Right atrium auricular region (tissue), 2 donors: ENCODE measurements at regions not wholly inside any gene's neighbourhood (a gene's known extent, or its start where the extent isn't known, plus 50 kb on each side); places are given as distances from the start of the nearest gene placed in this dataset.

Experiments
- DNase-seq: peaks from one replicate; pipeline ENCODE4 v3.0.0-alpha.2; 2019; ENCODE audit warnings: low spot score
- H3K27ac ChIP-seq, 2 donors: fragments of 200-600 bp; sonication (generic); 1 replicate in 1 of 2; 2 replicates in 1 of 2; pipeline ENCODE4 v1.5.1; 2016 to 2019
- H3K27me3 ChIP-seq, 2 donors: fragments of 200-600 bp; sonication (generic); one replicate each; pipeline versions ENCODE4 v1.5.1 to v1.6.0; 2017 to 2019
- H3K36me3 ChIP-seq: fragments of 200-600 bp; sonication (generic); one replicate; pipeline ENCODE4 v1.5.1; 2016
- H3K4me1 ChIP-seq, 2 donors: fragments of 200-600 bp; sonication (generic); one replicate each; pipeline versions ENCODE4 v1.5.1 to v1.6.0; 2017 to 2019
- H3K4me3 ChIP-seq, 2 donors: fragments of 200-600 bp; sonication (generic); 1 replicate in 1 of 2; 2 replicates in 1 of 2; pipeline ENCODE4 v1.5.1; 2017 to 2019; ENCODE audit warnings: mild to moderate bottlenecking in 1 of 2, moderate library complexity in 1 of 2
- H3K9me3 ChIP-seq, 2 donors: fragments of 200-600 bp; sonication (generic); one replicate each; pipeline ENCODE4 v1.5.1; 2019
- TF ChIP-seq, protein P1 (sequence below), 2 donors: fragments of 200-600 bp; sonication (generic); IDR thresholded peaks; one replicate each; pipeline ENCODE4 v1.5.1; 2019; ENCODE audit warnings: antibody characterized with exemption in 2 of 2

DNA sequence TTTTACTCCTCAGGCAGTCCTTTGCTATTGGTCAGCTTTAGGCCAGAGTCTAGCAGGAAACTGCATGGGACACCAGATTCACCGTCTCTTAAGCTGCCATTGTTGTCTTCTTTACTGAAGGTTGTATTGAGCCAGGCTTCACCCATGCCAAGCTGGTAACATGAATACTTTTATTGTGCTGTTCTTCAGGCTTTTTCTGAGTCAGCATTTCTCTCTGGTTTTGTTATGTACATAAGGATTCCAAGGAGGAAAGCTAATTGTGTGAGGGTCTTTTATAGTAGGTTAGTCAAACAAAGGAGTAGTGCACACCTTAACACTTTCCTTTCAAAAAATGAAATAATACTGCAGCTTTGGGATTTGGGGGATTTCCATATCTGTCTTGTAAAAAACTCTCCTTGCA, 252.8 kb downstream of the JRKL start:
- Histone ChIP-seq H3K27ac (no peak overlapping the region), H3K27me3 (no peaks in the 10 kb centered on the region), H3K36me3 (no peaks in the 10 kb centered on the region), H3K4me1 (no peaks in the 10 kb centered on the region), H3K4me3 (no peak overlapping the region), H3K9me3 (peaks cover 0 to 3% of the 10 kb centered on the region in 2 donors)
- no peak for DNase-seq
- TF ChIP-seq, protein P1, sequence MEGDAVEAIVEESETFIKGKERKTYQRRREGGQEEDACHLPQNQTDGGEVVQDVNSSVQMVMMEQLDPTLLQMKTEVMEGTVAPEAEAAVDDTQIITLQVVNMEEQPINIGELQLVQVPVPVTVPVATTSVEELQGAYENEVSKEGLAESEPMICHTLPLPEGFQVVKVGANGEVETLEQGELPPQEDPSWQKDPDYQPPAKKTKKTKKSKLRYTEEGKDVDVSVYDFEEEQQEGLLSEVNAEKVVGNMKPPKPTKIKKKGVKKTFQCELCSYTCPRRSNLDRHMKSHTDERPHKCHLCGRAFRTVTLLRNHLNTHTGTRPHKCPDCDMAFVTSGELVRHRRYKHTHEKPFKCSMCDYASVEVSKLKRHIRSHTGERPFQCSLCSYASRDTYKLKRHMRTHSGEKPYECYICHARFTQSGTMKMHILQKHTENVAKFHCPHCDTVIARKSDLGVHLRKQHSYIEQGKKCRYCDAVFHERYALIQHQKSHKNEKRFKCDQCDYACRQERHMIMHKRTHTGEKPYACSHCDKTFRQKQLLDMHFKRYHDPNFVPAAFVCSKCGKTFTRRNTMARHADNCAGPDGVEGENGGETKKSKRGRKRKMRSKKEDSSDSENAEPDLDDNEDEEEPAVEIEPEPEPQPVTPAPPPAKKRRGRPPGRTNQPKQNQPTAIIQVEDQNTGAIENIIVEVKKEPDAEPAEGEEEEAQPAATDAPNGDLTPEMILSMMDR (IDR thresholded peaks at IDR 0.05) = no peak

DNA sequence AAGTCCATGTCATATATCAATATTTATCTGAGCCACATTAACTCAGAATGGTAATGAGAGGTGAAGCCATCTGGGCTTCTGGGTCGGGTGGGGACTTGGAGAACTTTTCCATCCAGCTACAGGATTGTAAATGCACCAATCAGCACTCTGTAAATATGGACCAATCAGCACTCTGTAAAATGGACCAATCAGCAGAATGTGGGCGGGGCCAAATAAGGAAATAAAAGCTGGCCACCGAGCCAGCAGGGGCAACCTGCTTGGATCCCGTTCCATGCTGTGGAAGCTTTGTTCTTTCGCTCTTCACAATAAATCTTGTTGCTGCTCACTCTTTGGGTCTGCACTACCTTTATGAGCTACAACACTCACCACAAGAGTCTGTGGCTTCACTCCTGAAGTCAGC, 253.4 kb downstream of the JRKL start:
- Histone ChIP-seq H3K4me3 (no peak overlapping the region), H3K4me1 (no peaks in the 10 kb centered on the region), H3K27ac (no peak overlapping the region), H3K36me3 (no peaks in the 10 kb centered on the region), H3K27me3 (no peaks in the 10 kb centered on the region), H3K9me3 (no peaks in the 10 kb centered on the region)
- DNase-seq = no peak
- TF ChIP-seq, protein P1 (IDR thresholded peaks at IDR 0.05) = no peak

GRCh38 chr11:96647621-96648020, 257.8 kb downstream of the JRKL start:
- Histone ChIP-seq H3K27ac (no peak overlapping the region), H3K4me3 (no peak overlapping the region), H3K27me3 (no peaks in the 10 kb centered on the region), H3K36me3 (no peaks in the 10 kb centered on the region), H3K9me3 (no peaks in the 10 kb centered on the region), H3K4me1 (no peaks in the 10 kb centered on the region)
- TF ChIP-seq, protein P1 (IDR thresholded peaks at IDR 0.05) = no peak
- DNase-seq = no peak

DNA sequence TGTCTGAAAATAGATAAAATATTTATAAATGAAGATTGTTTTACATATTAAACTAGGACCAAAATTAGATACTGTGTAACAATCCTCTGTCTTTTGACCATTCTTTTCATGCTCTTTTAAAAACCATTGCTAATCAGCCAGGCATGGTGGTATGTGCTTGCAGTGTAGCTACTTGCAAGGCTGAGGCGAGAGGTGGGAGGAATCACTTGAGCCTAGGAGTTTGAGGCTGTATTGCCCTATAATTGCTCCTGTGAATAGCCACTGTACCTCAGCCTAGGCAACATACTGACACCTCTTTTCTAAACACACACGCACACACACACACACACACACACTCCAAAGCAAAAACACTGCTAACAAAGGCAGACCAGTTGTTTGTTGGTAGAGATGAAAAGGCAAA, 259.2 kb downstream of the JRKL start:
- H3K9me3 ChIP-seq = no peaks in the 10 kb centered on the region
- no peaks in the 10 kb centered on the region for H3K4me1 ChIP-seq
- H3K36me3 ChIP-seq = no peaks in the 10 kb centered on the region
- TF ChIP-seq, protein P1 (IDR thresholded peaks at IDR 0.05) = no peak
- no peak overlapping the region for H3K4me3 ChIP-seq
- no peaks in the 10 kb centered on the region for H3K27me3 ChIP-seq
- no peak overlapping the region for H3K27ac ChIP-seq
- DNase-seq = no peak

GRCh38 chr11:96652516-96652915, 262.7 kb downstream of the JRKL start:
- TF ChIP-seq, protein P1 (IDR thresholded peaks at IDR 0.05) = no peak
- Histone ChIP-seq H3K36me3 (no peaks in the 10 kb centered on the region), H3K9me3 (no peaks in the 10 kb centered on the region), H3K4me3 (no peak overlapping the region), H3K4me1 (no peaks in the 10 kb centered on the region), H3K27ac (no peak overlapping the region), H3K27me3 (no peaks in the 10 kb centered on the region)
- no peak for DNase-seq

DNA sequence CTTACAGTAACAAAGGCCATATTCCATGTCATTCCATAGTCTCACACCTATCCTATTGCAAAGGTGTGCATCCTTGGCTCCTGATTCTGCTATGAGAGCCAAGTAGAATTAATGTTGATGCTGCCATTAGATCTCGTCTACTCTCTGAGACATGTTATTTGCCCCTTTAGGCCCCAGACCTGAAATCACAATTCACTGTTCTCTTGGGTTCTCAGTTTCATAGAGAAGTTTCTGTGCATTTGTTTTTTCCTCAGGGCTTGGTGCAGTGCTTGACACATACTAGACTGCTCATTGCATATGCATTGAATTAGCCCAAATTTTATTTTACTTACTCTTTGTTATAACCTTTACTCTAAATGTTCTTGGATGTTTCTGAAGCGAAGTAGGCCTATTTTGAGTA, 265.7 kb downstream of the JRKL start:
- Histone ChIP-seq H3K27me3 (no peaks in the 10 kb centered on the region), H3K4me3 (no peak overlapping the region), H3K36me3 (no peaks in the 10 kb centered on the region), H3K4me1 (no peaks in the 10 kb centered on the region), H3K9me3 (no peaks in the 10 kb centered on the region), H3K27ac (no peak overlapping the region)
- DNase-seq = no peak
- TF ChIP-seq, protein P1 (IDR thresholded peaks at IDR 0.05) = no peak
